ENCODE measurements at regions not wholly inside any gene's neighbourhood (a gene's known extent, or its start where the extent isn't known, plus 50 kb on each side); places are given as distances from the start of the nearest gene placed in this dataset.

- TF ChIP-seq CTCF (IDR thresholded peaks at IDR 0.05) (no peak), POLR2A (IDR thresholded peaks at IDR 0.05) (no peak)
Observed at GRCh38 chr7:25543798-25544197, 315.5 kb upstream of the NPVF start.
